ENCODE measurements at regions not wholly inside any gene's neighbourhood (a gene's known extent, or its start where the extent isn't known, plus 50 kb on each side); places are given as distances from the start of the nearest gene placed in this dataset.

- DNase-seq (ENCODE audit: low read depth in 1 of 2, low spot score in 1 of 2), result no peak
- H3K4me3 ChIP-seq (replicated peaks; ENCODE audit: insufficient read depth, low read length), result no peak overlapping the region
- H3K27me3 ChIP-seq (ENCODE audit: insufficient read depth, poor library complexity, severe bottlenecking), result no peaks in the 10 kb centered on the region
- no peak overlapping the region for H3K27ac ChIP-seq (replicated peaks)
- TF ChIP-seq, protein P1, sequence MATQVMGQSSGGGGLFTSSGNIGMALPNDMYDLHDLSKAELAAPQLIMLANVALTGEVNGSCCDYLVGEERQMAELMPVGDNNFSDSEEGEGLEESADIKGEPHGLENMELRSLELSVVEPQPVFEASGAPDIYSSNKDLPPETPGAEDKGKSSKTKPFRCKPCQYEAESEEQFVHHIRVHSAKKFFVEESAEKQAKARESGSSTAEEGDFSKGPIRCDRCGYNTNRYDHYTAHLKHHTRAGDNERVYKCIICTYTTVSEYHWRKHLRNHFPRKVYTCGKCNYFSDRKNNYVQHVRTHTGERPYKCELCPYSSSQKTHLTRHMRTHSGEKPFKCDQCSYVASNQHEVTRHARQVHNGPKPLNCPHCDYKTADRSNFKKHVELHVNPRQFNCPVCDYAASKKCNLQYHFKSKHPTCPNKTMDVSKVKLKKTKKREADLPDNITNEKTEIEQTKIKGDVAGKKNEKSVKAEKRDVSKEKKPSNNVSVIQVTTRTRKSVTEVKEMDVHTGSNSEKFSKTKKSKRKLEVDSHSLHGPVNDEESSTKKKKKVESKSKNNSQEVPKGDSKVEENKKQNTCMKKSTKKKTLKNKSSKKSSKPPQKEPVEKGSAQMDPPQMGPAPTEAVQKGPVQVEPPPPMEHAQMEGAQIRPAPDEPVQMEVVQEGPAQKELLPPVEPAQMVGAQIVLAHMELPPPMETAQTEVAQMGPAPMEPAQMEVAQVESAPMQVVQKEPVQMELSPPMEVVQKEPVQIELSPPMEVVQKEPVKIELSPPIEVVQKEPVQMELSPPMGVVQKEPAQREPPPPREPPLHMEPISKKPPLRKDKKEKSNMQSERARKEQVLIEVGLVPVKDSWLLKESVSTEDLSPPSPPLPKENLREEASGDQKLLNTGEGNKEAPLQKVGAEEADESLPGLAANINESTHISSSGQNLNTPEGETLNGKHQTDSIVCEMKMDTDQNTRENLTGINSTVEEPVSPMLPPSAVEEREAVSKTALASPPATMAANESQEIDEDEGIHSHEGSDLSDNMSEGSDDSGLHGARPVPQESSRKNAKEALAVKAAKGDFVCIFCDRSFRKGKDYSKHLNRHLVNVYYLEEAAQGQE (IDR thresholded peaks at IDR 0.05; ENCODE audit: insufficient replicate concordance, low read depth), result no peak
- TF ChIP-seq GABPA (IDR thresholded peaks at IDR 0.05; ENCODE audit: low read depth) (no peak), CTCF (IDR thresholded peaks at IDR 0.05; ENCODE audit: insufficient read depth, low read length) (no peak), SPI1 (IDR thresholded peaks at IDR 0.05; ENCODE audit: borderline replicate concordance, low read depth) (no peak), POLR2AphosphoS5 (IDR thresholded peaks at IDR 0.05; ENCODE audit: low read depth) (no peak)
Observed at GRCh38 chr5:145589063-145589462, 246.1 kb downstream of the PRELID2 start.

GRCh38 chr5:145588558-145588957 lies 246.6 kb downstream of the PRELID2 start:
- no peak overlapping the region for H3K4me3 ChIP-seq (replicated peaks; ENCODE audit: insufficient read depth, low read length)
- no peak for TF ChIP-seq GABPA (IDR thresholded peaks at IDR 0.05; ENCODE audit: low read depth)
- no peak for TF ChIP-seq SPI1 (IDR thresholded peaks at IDR 0.05; ENCODE audit: borderline replicate concordance, low read depth)
- TF ChIP-seq, protein P1 (IDR thresholded peaks at IDR 0.05; ENCODE audit: insufficient replicate concordance, low read depth), result no peak
- no peak for TF ChIP-seq CTCF (IDR thresholded peaks at IDR 0.05; ENCODE audit: insufficient read depth, low read length)
- TF ChIP-seq POLR2AphosphoS5 (IDR thresholded peaks at IDR 0.05; ENCODE audit: low read depth), result no peak
- no peak for DNase-seq (ENCODE audit: low read depth in 1 of 2, low spot score in 1 of 2)
- H3K27ac ChIP-seq (replicated peaks), result no peak overlapping the region
- H3K27me3 ChIP-seq (ENCODE audit: insufficient read depth, poor library complexity, severe bottlenecking), result no peaks in the 10 kb centered on the region

GRCh38 chr5:145588113-145588512 lies 247.0 kb downstream of the PRELID2 start:
- no peaks in the 10 kb centered on the region for H3K27me3 ChIP-seq (ENCODE audit: insufficient read depth, poor library complexity, severe bottlenecking)
- no peak for DNase-seq (ENCODE audit: low read depth in 1 of 2, low spot score in 1 of 2)
- H3K27ac ChIP-seq (replicated peaks), result no peak overlapping the region
- no peak overlapping the region for H3K4me3 ChIP-seq (replicated peaks; ENCODE audit: insufficient read depth, low read length)
- TF ChIP-seq GABPA (IDR thresholded peaks at IDR 0.05; ENCODE audit: low read depth) (no peak), SPI1 (IDR thresholded peaks at IDR 0.05; ENCODE audit: borderline replicate concordance, low read depth) (no peak), CTCF (IDR thresholded peaks at IDR 0.05; ENCODE audit: insufficient read depth, low read length) (no peak), POLR2AphosphoS5 (IDR thresholded peaks at IDR 0.05; ENCODE audit: low read depth) (no peak)
- TF ChIP-seq, protein P1 (IDR thresholded peaks at IDR 0.05; ENCODE audit: insufficient replicate concordance, low read depth), result no peak
